Keratinocyte (primary cell): ENCODE measurements at regions not wholly inside any gene's neighbourhood (a gene's known extent, or its start where the extent isn't known, plus 50 kb on each side); places are given as distances from the start of the nearest gene placed in this dataset.

Experiments used
- DNase-seq: peaks from one replicate; pipeline ENCODE4 v3.0.0-alpha.2; 2011; ENCODE audit warnings: low read depth, missing footprints, low spot score
- FAIRE-seq: peaks from 2 replicates; lab custom pipeline; 2011; peaks lifted over from hg19 to GRCh38; lab: Jason Lieb, UNC
- H2AFZ ChIP-seq: 2 replicates; pipeline ENCODE4 v1.6.0; 2012; ENCODE audit warnings: low read length, control low read depth, inconsistent platforms; ENCODE audit not compliant: control insufficient read depth
- H3K27ac ChIP-seq: 2 replicates; pipeline ENCODE4 v1.5.1; 2011; ENCODE audit warnings: low read length; ENCODE audit not compliant: control insufficient read depth, insufficient read depth
- H3K27me3 ChIP-seq: 3 replicates; pipeline ENCODE4 v1.6.0; 2011; ENCODE audit warnings: low read length; ENCODE audit not compliant: control insufficient read depth, insufficient read depth; ENCODE audit errors: extremely low read depth
- H3K36me3 ChIP-seq, 2 experiments: 2 replicates in 1 of 2; 3 replicates in 1 of 2; pipeline ENCODE4 v1.5.1; 2011; ENCODE audit warnings: low read length in 2 of 2, mild to moderate bottlenecking in 1 of 2; ENCODE audit not compliant: control insufficient read depth in 2 of 2, insufficient read depth in 2 of 2; ENCODE audit errors: extremely low read depth in 1 of 2
- H3K4me1 ChIP-seq: 3 replicates; pipeline ENCODE4 v1.5.1; 2011; ENCODE audit warnings: low read length; ENCODE audit not compliant: control insufficient read depth, insufficient read depth; ENCODE audit errors: extremely low read depth
- H3K4me2 ChIP-seq: 3 replicates; pipeline ENCODE4 v1.6.0; 2011; ENCODE audit warnings: low read depth, low read length; ENCODE audit not compliant: control insufficient read depth, insufficient read depth; ENCODE audit errors: extremely low read depth
- H3K4me3 ChIP-seq, 3 experiments: fragments of 200-600 bp in 1 of 3; sonication (generic) in 1 of 3; 2 replicates in 2 of 3; 3 replicates in 1 of 3; pipeline ENCODE4 v1.5.1; 2011 to 2016; ENCODE audit warnings: low read length in 3 of 3, mild to moderate bottlenecking in 3 of 3, control low read depth in 2 of 3, inconsistent platforms in 1 of 3, low read depth in 1 of 3, mixed read lengths in 1 of 3, mixed run types in 1 of 3, moderate library complexity in 1 of 3; ENCODE audit not compliant: control insufficient read depth in 2 of 3, insufficient read depth in 2 of 3; ENCODE audit errors: extremely low read depth in 1 of 3
- H3K79me2 ChIP-seq: 2 replicates; pipeline ENCODE4 v1.6.0; 2012; ENCODE audit warnings: low read length; ENCODE audit not compliant: control insufficient read depth, insufficient read depth
- H3K9ac ChIP-seq: 3 replicates; pipeline ENCODE4 v1.6.0; 2011; ENCODE audit warnings: low read length; ENCODE audit not compliant: control insufficient read depth, insufficient read depth; ENCODE audit errors: extremely low read depth
- H3K9me1 ChIP-seq: 3 replicates; pipeline ENCODE4 v1.6.0; 2011; ENCODE audit warnings: low read length; ENCODE audit not compliant: control insufficient read depth, insufficient read depth; ENCODE audit errors: extremely low read depth
- H3K9me3 ChIP-seq: 2 replicates; pipeline ENCODE4 v1.5.1; 2012; ENCODE audit warnings: low read depth, low read length; ENCODE audit not compliant: control insufficient read depth
- H4K20me1 ChIP-seq: 3 replicates; pipeline ENCODE4 v1.6.0; 2011; ENCODE audit warnings: low read length; ENCODE audit not compliant: control insufficient read depth, insufficient read depth; ENCODE audit errors: extremely low read depth
- EZH2 ChIP-seq: IDR thresholded peaks from one replicate; pipeline ENCODE4 v1.6.1; 2012; ENCODE audit warnings: inconsistent platforms, mild to moderate bottlenecking, low read length, moderate library complexity
- dilution Hi-C: fragments of 300-500 bp; cut with MboI; formaldehyde crosslinking; loops from one replicate; pipeline ENCODE4 v1.7.0; 2020; ENCODE audit warnings: low sequenced_read_pairs; ENCODE audit not compliant: extremely low pct_ligation_motif_present
- TF ChIP-seq, protein P1 (sequence below), 3 experiments: IDR thresholded peaks in 1 of 3; conservative IDR thresholded peaks in 1 of 3; optimal IDR thresholded peaks in 1 of 3; 2 replicates in 2 of 3; 3 replicates in 1 of 3; pipeline versions ENCODE3 to v1.5.1; 2011; ENCODE audit warnings: low read length in 3 of 3, mild to moderate bottlenecking in 3 of 3, moderate library complexity in 2 of 3, control low read depth in 1 of 3, inconsistent platforms in 1 of 3; ENCODE audit not compliant: insufficient read depth in 2 of 3; ENCODE audit errors: extremely low read depth in 1 of 3

- H3K9me3 ChIP-seq, result no peaks in the 10 kb centered on the region
- no peaks in the 10 kb centered on the region for H3K36me3 ChIP-seq
- no peak for TF ChIP-seq EZH2
- TF ChIP-seq, protein P1, sequence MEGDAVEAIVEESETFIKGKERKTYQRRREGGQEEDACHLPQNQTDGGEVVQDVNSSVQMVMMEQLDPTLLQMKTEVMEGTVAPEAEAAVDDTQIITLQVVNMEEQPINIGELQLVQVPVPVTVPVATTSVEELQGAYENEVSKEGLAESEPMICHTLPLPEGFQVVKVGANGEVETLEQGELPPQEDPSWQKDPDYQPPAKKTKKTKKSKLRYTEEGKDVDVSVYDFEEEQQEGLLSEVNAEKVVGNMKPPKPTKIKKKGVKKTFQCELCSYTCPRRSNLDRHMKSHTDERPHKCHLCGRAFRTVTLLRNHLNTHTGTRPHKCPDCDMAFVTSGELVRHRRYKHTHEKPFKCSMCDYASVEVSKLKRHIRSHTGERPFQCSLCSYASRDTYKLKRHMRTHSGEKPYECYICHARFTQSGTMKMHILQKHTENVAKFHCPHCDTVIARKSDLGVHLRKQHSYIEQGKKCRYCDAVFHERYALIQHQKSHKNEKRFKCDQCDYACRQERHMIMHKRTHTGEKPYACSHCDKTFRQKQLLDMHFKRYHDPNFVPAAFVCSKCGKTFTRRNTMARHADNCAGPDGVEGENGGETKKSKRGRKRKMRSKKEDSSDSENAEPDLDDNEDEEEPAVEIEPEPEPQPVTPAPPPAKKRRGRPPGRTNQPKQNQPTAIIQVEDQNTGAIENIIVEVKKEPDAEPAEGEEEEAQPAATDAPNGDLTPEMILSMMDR (optimal IDR thresholded peaks at IDR 0.05 in 1 of 3, IDR thresholded peaks at IDR 0.05 in 1 of 3, conservative IDR thresholded peaks at IDR 0.05 in 1 of 3; ENCODE audit: extremely low read depth in 1 of 3, insufficient read depth in 2 of 3, low read length in 3 of 3), result no peak
- no peak overlapping the region for H3K4me3 ChIP-seq
- no peak overlapping the region for H2AFZ ChIP-seq
- no peaks in the 10 kb centered on the region for H3K79me2 ChIP-seq
- FAIRE-seq, result no peak
- DNase-seq, result no peak
- dilution Hi-C loops, result no loop called here
- no peaks in the 10 kb centered on the region for H3K4me1 ChIP-seq
- no peaks in the 10 kb centered on the region for H3K9me1 ChIP-seq
- H3K9ac ChIP-seq, result no peak overlapping the region
- no peaks in the 10 kb centered on the region for H3K27me3 ChIP-seq
- no peaks in the 10 kb centered on the region for H4K20me1 ChIP-seq
- no peak overlapping the region for H3K4me2 ChIP-seq
- H3K27ac ChIP-seq, result no peak overlapping the region
These were observed 301.3 kb upstream of the MGMT start for GRCh38 chr10:129165770-129166169.

DNA sequence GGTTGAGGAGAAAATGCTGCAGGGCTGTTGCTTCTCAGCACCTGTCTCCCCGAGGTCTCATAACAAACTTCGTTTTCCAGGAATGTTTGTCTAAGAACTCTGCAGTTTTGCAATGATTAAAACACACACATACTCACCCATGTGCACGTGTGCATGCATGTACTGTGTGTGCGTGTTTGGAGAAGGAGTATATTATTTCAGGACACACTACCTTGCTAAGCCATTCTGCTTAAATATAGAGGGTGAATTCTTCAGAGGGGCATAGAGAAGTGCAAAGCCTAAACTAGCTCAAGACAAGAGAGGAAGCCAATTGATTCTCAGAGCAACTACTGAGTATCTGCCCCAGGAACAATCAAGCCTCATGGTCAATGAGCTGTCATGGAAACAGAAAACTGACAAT lies 298.4 kb upstream of the MGMT start:
- DNase-seq (no peak), FAIRE-seq (no peak)
- H3K9ac ChIP-seq, result no peak overlapping the region
- no peak overlapping the region for H3K27ac ChIP-seq
- no peaks in the 10 kb centered on the region for H3K27me3 ChIP-seq
- no peaks in the 10 kb centered on the region for H4K20me1 ChIP-seq
- H3K79me2 ChIP-seq, result no peaks in the 10 kb centered on the region
- no peak overlapping the region for H3K4me2 ChIP-seq
- H3K4me3 ChIP-seq, result no peak overlapping the region
- H3K36me3 ChIP-seq, result no peaks in the 10 kb centered on the region
- dilution Hi-C loops, result no loop called here
- H3K4me1 ChIP-seq, result no peaks in the 10 kb centered on the region
- H3K9me3 ChIP-seq, result no peaks in the 10 kb centered on the region
- TF ChIP-seq, protein P1 (optimal IDR thresholded peaks at IDR 0.05 in 1 of 3, IDR thresholded peaks at IDR 0.05 in 1 of 3, conservative IDR thresholded peaks at IDR 0.05 in 1 of 3; ENCODE audit: extremely low read depth in 1 of 3, insufficient read depth in 2 of 3, low read length in 3 of 3), result no peak
- no peak for TF ChIP-seq EZH2
- H3K9me1 ChIP-seq, result no peaks in the 10 kb centered on the region
- no peak overlapping the region for H2AFZ ChIP-seq
